ENCODE measurements at regions not wholly inside any gene's neighbourhood (a gene's known extent, or its start where the extent isn't known, plus 50 kb on each side); places are given as distances from the start of the nearest gene placed in this dataset.

DNA sequence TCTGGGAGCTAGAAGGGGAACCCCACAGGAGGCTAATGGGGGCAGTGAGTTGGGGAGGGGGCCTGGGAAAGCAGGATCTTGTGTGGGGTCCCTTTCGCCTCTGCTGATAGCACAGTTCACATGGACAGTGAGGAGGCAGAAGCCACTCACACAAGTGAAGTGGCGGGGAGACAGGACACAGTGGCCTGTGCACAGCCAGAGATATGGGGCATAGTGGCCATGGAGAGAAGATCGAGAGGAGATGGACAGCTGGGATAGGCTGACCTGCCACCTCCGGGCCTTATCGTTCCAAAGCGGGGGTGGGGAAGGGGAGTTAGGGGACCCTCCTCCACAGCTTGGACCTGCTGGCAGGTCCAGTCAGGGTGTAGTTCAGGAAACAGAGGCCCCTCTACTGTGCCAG is 69.8 kb upstream of the EDAR start:
- TF ChIP-seq, protein P1, sequence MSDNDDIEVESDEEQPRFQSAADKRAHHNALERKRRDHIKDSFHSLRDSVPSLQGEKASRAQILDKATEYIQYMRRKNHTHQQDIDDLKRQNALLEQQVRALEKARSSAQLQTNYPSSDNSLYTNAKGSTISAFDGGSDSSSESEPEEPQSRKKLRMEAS (IDR thresholded peaks at IDR 0.05), result no peak
- TF ChIP-seq, protein P2, sequence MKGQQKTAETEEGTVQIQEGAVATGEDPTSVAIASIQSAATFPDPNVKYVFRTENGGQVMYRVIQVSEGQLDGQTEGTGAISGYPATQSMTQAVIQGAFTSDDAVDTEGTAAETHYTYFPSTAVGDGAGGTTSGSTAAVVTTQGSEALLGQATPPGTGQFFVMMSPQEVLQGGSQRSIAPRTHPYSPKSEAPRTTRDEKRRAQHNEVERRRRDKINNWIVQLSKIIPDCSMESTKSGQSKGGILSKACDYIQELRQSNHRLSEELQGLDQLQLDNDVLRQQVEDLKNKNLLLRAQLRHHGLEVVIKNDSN (IDR thresholded peaks at IDR 0.05), result no peak
- TF ChIP-seq CREB1 (IDR thresholded peaks at IDR 0.05; ENCODE audit: low read depth), result no peak
- TF ChIP-seq NFIC (IDR thresholded peaks at IDR 0.05), result no peak

DNA sequence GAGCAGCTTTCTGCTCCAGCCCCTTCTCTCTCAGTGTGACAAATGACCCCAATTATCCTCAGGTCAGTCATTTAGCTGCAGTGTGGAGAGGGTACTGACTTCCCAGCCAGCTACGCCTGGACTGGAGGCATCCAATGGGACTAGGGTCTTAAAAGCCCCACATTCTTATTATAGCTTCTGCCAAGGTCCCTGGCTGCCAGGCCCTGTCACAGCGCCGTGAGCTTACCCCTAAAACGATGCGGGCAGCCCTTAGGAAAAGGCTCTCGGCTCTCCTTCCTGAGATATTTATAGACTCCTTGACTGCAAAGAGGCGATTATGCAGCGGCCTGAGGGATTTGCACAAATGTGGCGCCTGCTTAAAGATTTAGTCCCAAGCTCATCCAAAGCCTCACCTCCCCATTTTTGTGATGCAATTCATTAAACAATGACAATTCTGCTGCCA is 69.2 kb upstream of the EDAR start:
- TF ChIP-seq CEBPB (IDR thresholded peaks at IDR 0.05), result no peak
- no peak for TF ChIP-seq EP300 (IDR thresholded peaks at IDR 0.05; ENCODE audit: borderline replicate concordance)
- TF ChIP-seq TEAD4 (IDR thresholded peaks at IDR 0.05), result no peak
- TF ChIP-seq YY1 (IDR thresholded peaks at IDR 0.05; ENCODE audit: low read depth), result no peak
- TF ChIP-seq, protein P2 (IDR thresholded peaks at IDR 0.05), result no peak
- TF ChIP-seq EGR1 (IDR thresholded peaks at IDR 0.05), result no peak
- no peak for TF ChIP-seq RAD21 (IDR thresholded peaks at IDR 0.05; ENCODE audit: low read depth)
- TF ChIP-seq ZBTB7A (IDR thresholded peaks at IDR 0.05; ENCODE audit: low read depth), result no peak
- TF ChIP-seq, protein P3, sequence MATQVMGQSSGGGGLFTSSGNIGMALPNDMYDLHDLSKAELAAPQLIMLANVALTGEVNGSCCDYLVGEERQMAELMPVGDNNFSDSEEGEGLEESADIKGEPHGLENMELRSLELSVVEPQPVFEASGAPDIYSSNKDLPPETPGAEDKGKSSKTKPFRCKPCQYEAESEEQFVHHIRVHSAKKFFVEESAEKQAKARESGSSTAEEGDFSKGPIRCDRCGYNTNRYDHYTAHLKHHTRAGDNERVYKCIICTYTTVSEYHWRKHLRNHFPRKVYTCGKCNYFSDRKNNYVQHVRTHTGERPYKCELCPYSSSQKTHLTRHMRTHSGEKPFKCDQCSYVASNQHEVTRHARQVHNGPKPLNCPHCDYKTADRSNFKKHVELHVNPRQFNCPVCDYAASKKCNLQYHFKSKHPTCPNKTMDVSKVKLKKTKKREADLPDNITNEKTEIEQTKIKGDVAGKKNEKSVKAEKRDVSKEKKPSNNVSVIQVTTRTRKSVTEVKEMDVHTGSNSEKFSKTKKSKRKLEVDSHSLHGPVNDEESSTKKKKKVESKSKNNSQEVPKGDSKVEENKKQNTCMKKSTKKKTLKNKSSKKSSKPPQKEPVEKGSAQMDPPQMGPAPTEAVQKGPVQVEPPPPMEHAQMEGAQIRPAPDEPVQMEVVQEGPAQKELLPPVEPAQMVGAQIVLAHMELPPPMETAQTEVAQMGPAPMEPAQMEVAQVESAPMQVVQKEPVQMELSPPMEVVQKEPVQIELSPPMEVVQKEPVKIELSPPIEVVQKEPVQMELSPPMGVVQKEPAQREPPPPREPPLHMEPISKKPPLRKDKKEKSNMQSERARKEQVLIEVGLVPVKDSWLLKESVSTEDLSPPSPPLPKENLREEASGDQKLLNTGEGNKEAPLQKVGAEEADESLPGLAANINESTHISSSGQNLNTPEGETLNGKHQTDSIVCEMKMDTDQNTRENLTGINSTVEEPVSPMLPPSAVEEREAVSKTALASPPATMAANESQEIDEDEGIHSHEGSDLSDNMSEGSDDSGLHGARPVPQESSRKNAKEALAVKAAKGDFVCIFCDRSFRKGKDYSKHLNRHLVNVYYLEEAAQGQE (IDR thresholded peaks at IDR 0.05; ENCODE audit: low read depth), result no peak

DNA sequence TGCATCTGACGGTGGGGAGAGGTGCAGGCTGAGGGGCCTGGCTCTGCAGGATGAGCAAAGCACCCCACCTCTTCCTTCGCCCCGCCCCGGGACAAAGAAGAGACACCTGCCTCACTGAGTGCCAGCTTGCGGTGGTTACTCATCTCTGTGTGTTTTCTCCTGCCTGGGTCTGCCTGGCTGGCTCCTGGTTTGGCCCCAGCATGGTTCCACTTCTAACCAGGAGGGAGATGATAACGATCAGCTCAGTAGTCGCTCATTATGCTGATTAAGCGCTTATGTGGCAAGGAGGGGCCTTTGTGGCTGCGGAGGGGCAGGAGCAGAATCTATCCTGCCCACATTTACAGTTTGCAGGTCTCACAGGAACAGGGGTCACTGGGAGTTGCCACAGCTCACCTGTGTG is 68.7 kb upstream of the EDAR start:
- TF ChIP-seq, protein P2 (IDR thresholded peaks at IDR 0.05), result no peak
- TF ChIP-seq TEAD4 (IDR thresholded peaks at IDR 0.05), result no peak
- no peak for TF ChIP-seq EP300 (IDR thresholded peaks at IDR 0.05; ENCODE audit: borderline replicate concordance)
- TF ChIP-seq CEBPB (IDR thresholded peaks at IDR 0.05), result no peak
- TF ChIP-seq, protein P1 (IDR thresholded peaks at IDR 0.05), result no peak
- no peak for TF ChIP-seq CREB1 (IDR thresholded peaks at IDR 0.05; ENCODE audit: low read depth)

DNA sequence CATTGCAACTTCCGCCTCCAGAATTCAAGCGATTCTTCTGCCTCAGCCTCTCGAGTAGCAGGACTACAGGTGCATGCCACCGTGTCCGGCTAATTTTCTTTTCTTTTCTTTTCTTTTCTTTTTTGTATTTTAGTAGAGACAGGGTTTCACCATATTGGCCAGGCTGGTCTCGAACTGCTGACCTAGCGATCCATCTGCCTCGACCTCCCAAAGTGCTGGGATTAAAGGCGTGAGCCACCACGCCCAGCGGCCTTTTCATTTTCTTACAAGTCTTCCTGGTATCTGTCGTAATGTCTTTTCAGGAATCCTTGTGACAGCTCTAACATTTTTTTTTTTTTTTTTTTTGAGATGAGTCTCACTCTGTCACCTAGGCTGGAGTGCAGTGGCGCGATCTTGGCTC is 66.4 kb upstream of the EDAR start:
- TF ChIP-seq TEAD4 (IDR thresholded peaks at IDR 0.05) (no peak), EP300 (IDR thresholded peaks at IDR 0.05; ENCODE audit: borderline replicate concordance) (no peak), FOXM1 (IDR thresholded peaks at IDR 0.05; ENCODE audit: borderline replicate concordance, low read depth) (no peak), YY1 (IDR thresholded peaks at IDR 0.05; ENCODE audit: low read depth) (no peak), CEBPB (IDR thresholded peaks at IDR 0.05) (no peak), ZBTB7A (IDR thresholded peaks at IDR 0.05; ENCODE audit: low read depth) (no peak), TAF1 (IDR thresholded peaks at IDR 0.05; ENCODE audit: low read depth) (no peak), NFIC (IDR thresholded peaks at IDR 0.05) (no peak), EGR1 (IDR thresholded peaks at IDR 0.05) (no peak), CREB1 (IDR thresholded peaks at IDR 0.05; ENCODE audit: low read depth) (no peak), TCF12 (IDR thresholded peaks at IDR 0.05; ENCODE audit: low read depth) (no peak), RAD21 (IDR thresholded peaks at IDR 0.05; ENCODE audit: low read depth) (no peak)
- TF ChIP-seq, protein P3 (IDR thresholded peaks at IDR 0.05; ENCODE audit: low read depth), result no peak
- TF ChIP-seq, protein P2 (IDR thresholded peaks at IDR 0.05), result no peak
- TF ChIP-seq, protein P1 (IDR thresholded peaks at IDR 0.05), result no peak

DNA sequence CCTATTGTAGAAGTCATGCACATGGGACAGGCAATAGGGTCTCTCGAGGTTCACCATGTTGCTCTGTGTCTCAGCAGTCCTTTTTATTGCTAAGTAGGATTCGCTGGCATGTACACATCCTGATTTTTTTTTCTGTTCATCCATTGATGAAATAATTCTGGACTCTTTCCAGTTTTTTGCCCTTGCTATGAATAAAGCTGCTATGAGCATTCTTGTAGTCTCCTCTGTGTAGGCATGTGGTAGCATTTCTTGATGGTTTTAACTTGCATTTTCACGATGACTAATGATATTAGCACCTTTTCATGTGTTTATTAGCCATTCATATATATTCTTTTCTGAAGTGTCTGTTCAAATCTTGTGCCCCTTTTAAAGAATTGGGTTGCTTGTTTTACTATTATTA is 65.8 kb upstream of the EDAR start:
- TF ChIP-seq NFIC (IDR thresholded peaks at IDR 0.05), result no peak
- no peak for TF ChIP-seq YY1 (IDR thresholded peaks at IDR 0.05; ENCODE audit: low read depth)

DNA sequence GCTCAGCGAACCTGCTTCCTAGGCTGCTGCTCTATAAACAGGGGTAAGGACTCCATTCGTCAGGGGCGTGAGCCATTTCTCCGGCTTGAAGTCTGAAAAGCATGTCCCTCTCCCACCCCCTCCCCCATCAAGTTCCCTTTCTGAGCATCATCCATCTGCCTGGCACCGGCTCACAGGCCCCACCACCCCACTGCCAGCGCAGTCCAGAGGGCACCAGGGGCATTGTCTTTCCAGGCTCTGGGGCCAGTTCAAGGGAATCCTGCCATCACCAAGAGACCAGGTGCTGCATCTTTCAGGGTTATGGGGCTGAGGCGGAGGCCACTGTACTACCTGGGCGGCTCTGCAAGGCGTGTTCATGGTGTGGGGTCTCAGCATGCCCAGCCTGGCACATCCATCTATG is 64.7 kb upstream of the EDAR start:
- TF ChIP-seq CEBPB (IDR thresholded peaks at IDR 0.05) (no peak), EP300 (IDR thresholded peaks at IDR 0.05; ENCODE audit: borderline replicate concordance) (no peak), RAD21 (IDR thresholded peaks at IDR 0.05; ENCODE audit: low read depth) (no peak), CREB1 (IDR thresholded peaks at IDR 0.05; ENCODE audit: low read depth) (no peak), YY1 (IDR thresholded peaks at IDR 0.05; ENCODE audit: low read depth) (no peak), TCF12 (IDR thresholded peaks at IDR 0.05; ENCODE audit: low read depth) (no peak), ZBTB7A (IDR thresholded peaks at IDR 0.05; ENCODE audit: low read depth) (no peak), TEAD4 (IDR thresholded peaks at IDR 0.05) (no peak), FOXM1 (IDR thresholded peaks at IDR 0.05; ENCODE audit: borderline replicate concordance, low read depth) (no peak), EGR1 (IDR thresholded peaks at IDR 0.05) (no peak), NFIC (IDR thresholded peaks at IDR 0.05) (no peak), TAF1 (IDR thresholded peaks at IDR 0.05; ENCODE audit: low read depth) (no peak)
- TF ChIP-seq, protein P1 (IDR thresholded peaks at IDR 0.05), result no peak
- TF ChIP-seq, protein P3 (IDR thresholded peaks at IDR 0.05; ENCODE audit: low read depth), result no peak
- TF ChIP-seq, protein P2 (IDR thresholded peaks at IDR 0.05), result no peak
